Activated CD4-positive, alpha-beta T cell treated with anti-CD3 and anti-CD28 coated beads for 36 hours (primary cell): ENCODE measurements at regions not wholly inside any gene's neighbourhood (a gene's known extent, or its start where the extent isn't known, plus 50 kb on each side); places are given as distances from the start of the nearest gene placed in this dataset.
"Not testable (repeated sequence)": the region's sequence is repeated elsewhere in the genome, so short reads cannot be mapped to it uniquely, and the experiment has no call there.

Source experiments
- ATAC-seq: fragments of 200-7000 bp; cut with Tn5 transposase; one replicate; pipeline ENCODE4 v1.10.0; 2021; ENCODE audit warnings: mild to moderate bottlenecking, moderate library complexity
- CTCF ChIA-PET: fragments of 350-600 bp; sonication (Branson Sonifier 250); formaldehyde crosslinking; loops from one replicate; lab custom pipeline; 2021; ENCODE audit warnings: antibody characterized with exemption; lab: Charles Lee
- POLR2A ChIA-PET: fragments of 350-600 bp; sonication (Branson Sonifier 250); formaldehyde crosslinking; loops from one replicate; lab custom pipeline; 2021; ENCODE audit warnings: antibody characterized with exemption, inconsistent platforms; lab: Charles Lee
- DNase-seq: peaks from one replicate; pipeline ENCODE4 v3.0.0-alpha.2; 2020
- H3K27ac Mint-ChIP-seq: one replicate; pipeline ENCODE4 v1.8.0; 2021; ENCODE audit warnings: mixed read lengths
- H3K27me3 Mint-ChIP-seq: one replicate; pipeline ENCODE4 v1.8.0; 2021; ENCODE audit warnings: mixed read lengths
- H3K36me3 Mint-ChIP-seq: one replicate; pipeline ENCODE4 v1.8.0; 2021; ENCODE audit warnings: low read depth, mixed read lengths
- H3K4me1 Mint-ChIP-seq: one replicate; pipeline ENCODE4 v1.8.0; 2021; ENCODE audit warnings: mixed read lengths
- H3K4me3 Mint-ChIP-seq: one replicate; pipeline ENCODE4 v1.8.0; 2021; ENCODE audit warnings: mild to moderate bottlenecking, moderate library complexity, mixed read lengths
- H3K9me3 Mint-ChIP-seq: one replicate; pipeline ENCODE4 v1.8.0; 2021; ENCODE audit warnings: low read depth, mixed read lengths
- intact Hi-C, 2 experiments: fragments of 100-400 bp; cut with DNase I in 1 of 2; cut with micrococcal nuclease in 1 of 2; formaldehyde crosslinking; loops; one replicate each; pipeline versions ENCODE4 v1.14.2 to v1.15.1; 2022 to 2024; cut with DNase I, micrococcal nuclease

GRCh38 chr1:157249326-157249725, 111.1 kb upstream of the ETV3 start:
- ATAC-seq (peak; percentile 42), DNase-seq (no peak)
- Mint-ChIP-seq H3K36me3 (no peaks in the 10 kb centered on the region), H3K4me1 (no peaks in the 10 kb centered on the region), H3K4me3 (no peak overlapping the region), H3K27ac (no peak overlapping the region), H3K27me3 (peaks cover 46% of the 10 kb centered on the region), H3K9me3 (no peaks in the 10 kb centered on the region)
- POLR2A ChIA-PET: no interaction called here
- intact Hi-C loops: no loop called here
- CTCF ChIA-PET: no interaction called here

DNA sequence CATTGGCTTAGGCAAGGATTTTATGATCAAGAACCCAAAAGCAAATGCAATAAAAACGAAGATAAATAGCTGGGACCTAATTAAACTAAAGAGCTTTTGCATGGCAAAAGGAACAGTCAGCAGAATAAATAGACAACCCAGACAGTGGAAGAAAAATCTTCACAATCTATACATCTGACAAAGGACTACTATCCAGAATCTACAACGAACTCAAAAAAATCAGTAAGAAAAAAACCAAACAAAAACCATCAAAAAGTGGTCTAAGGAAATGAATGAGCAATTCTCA, 109.5 kb upstream of the ETV3 start:
- DNase-seq, H3K4me1 Mint-ChIP-seq, CTCF ChIA-PET, H3K27ac Mint-ChIP-seq, H3K4me3 Mint-ChIP-seq, intact Hi-C loops, H3K36me3 Mint-ChIP-seq, H3K9me3 Mint-ChIP-seq, ATAC-seq, POLR2A ChIA-PET: not testable (repeated sequence)
- H3K27me3 Mint-ChIP-seq: peaks cover 41% of the 10 kb centered on the region

- H3K27ac Mint-ChIP-seq: no peak overlapping the region
- peaks cover 41% of the 10 kb centered on the region for H3K27me3 Mint-ChIP-seq
- DNase-seq: no peak
- no peaks in the 10 kb centered on the region for H3K36me3 Mint-ChIP-seq
- H3K9me3 Mint-ChIP-seq: peaks cover 2% of the 10 kb centered on the region
- H3K4me1 Mint-ChIP-seq: no peaks in the 10 kb centered on the region
- no peak overlapping the region for H3K4me3 Mint-ChIP-seq
- CTCF ChIA-PET: no interaction called here
- intact Hi-C loops: no loop called here
- no peak for ATAC-seq
- POLR2A ChIA-PET: no interaction called here
Measured at GRCh38 chr1:157247005-157247763, 109.0 kb upstream of the ETV3 start.

DNA sequence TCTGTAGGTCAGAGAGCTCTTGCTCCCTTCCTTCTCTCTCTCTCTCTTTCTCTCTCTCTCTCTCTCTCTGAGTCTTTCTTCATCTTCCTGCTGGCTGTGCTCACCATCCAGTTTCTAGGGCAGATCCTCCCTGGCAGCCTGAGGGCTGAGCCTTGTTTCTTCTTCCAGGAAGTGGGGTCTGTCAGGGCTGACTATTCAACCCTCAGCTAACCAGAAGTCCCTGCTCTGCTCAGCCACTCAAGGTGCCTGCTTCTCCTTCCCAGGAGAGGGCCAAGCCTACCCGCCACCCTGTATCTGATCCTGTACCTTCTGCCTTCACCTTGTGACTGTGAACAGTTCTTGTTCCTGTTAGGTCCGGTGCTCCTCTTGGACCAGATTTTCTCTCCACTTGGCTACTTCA, 107.6 kb upstream of the ETV3 start:
- Mint-ChIP-seq H3K36me3 (no peaks in the 10 kb centered on the region), H3K27me3 (peaks cover 39% of the 10 kb centered on the region), H3K4me1 (no peaks in the 10 kb centered on the region), H3K9me3 (peaks cover 2% of the 10 kb centered on the region), H3K4me3 (no peak overlapping the region), H3K27ac (no peak overlapping the region)
- ATAC-seq: no peak
- ChIA-PET CTCF (no interaction called here), POLR2A (no interaction called here)
- intact Hi-C loops: no loop called here
- DNase-seq: no peak

GRCh38 chr1:157241185-157241538, 103.0 kb upstream of the ETV3 start:
- Mint-ChIP-seq H3K9me3 (peaks cover 2% of the 10 kb centered on the region), H3K4me3 (no peak overlapping the region), H3K4me1 (no peaks in the 10 kb centered on the region), H3K27ac (no peak overlapping the region), H3K27me3 (peaks cover 21% of the 10 kb centered on the region), H3K36me3 (no peaks in the 10 kb centered on the region)
- no peak for DNase-seq
- POLR2A ChIA-PET: no interaction called here
- CTCF ChIA-PET: interaction anchor here (0.8 kb wide), 1 partner anchor 126 kb away, joined by 3 read pairs; no protein-coding TSS in a partner anchor
- ATAC-seq: no peak
- intact Hi-C loops: no loop called here

DNA sequence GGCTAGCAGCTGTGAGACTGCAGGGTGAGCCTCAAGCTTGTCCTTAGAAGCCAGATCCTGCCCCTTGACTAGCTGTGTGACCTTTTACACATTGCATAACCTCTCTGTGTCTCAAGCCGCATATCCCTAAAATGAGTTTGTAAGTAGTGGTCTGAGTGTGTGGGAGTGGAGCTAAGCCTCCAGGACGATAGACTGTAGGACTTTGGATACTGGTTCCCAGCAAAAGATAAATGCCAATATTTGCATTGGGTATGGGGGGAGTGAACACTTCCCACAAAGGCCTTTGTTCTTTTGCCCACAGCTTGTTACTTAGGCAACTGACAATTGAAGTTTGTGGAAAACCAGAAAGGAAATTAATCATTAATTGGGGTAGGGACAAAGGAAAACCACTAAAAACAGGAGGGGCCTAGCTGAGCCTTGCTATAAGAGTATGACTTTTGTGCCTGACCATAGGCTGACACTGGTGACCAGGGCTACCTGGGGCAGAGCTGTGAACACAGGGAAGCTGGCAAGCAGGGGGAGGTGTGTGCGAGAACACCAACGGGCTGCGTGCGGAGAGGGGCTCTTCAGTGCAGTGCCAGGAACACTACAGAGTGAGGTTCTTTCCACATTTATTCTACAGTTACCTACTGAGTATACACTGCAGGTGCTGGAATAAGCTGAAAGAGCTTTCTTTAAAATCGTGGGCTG, 102.4 kb upstream of the ETV3 start:
- Mint-ChIP-seq H3K4me1 (no peaks in the 10 kb centered on the region), H3K27me3 (peaks cover 16% of the 10 kb centered on the region), H3K36me3 (no peaks in the 10 kb centered on the region), H3K9me3 (peaks cover 2% of the 10 kb centered on the region), H3K4me3 (no peak overlapping the region), H3K27ac (no peak overlapping the region)
- DNase-seq: no peak
- ATAC-seq: no peak
- ChIA-PET CTCF (interaction anchor here (0.5 to 1.8 kb wide), 2 partner anchors 44 to 112 kb away, joined by 4 read pairs; no protein-coding TSS in a partner anchor), POLR2A (no interaction called here)
- intact Hi-C loops: no loop called here

- DNase-seq (no peak), ATAC-seq (no peak)
- POLR2A ChIA-PET: no interaction called here
- CTCF ChIA-PET: interaction anchor here (0.5 to 1.8 kb wide), 3 partner anchors 30 to 113 kb away, joined by 4 to 5 read pairs (median 4); no protein-coding TSS in a partner anchor
- intact Hi-C loops: no loop called here
- H3K27me3 Mint-ChIP-seq: peaks cover 11% of the 10 kb centered on the region
- H3K4me3 Mint-ChIP-seq: no peak overlapping the region
- H3K27ac Mint-ChIP-seq: no peak overlapping the region
- H3K36me3 Mint-ChIP-seq: no peaks in the 10 kb centered on the region
- peaks cover 2% of the 10 kb centered on the region for H3K9me3 Mint-ChIP-seq
- no peaks in the 10 kb centered on the region for H3K4me1 Mint-ChIP-seq
Measured at GRCh38 chr1:157239936-157240335, 101.7 kb upstream of the ETV3 start.

GRCh38 chr1:157238585-157238984, 100.4 kb upstream of the ETV3 start:
- POLR2A ChIA-PET: no interaction called here
- intact Hi-C loops: no loop called here
- DNase-seq (no peak), ATAC-seq (no peak)
- H3K4me3 Mint-ChIP-seq: no peak overlapping the region
- H3K4me1 Mint-ChIP-seq: no peaks in the 10 kb centered on the region
- no peaks in the 10 kb centered on the region for H3K36me3 Mint-ChIP-seq
- no peak overlapping the region for H3K27ac Mint-ChIP-seq
- CTCF ChIA-PET: no interaction called here
- peaks cover 2% of the 10 kb centered on the region for H3K9me3 Mint-ChIP-seq
- H3K27me3 Mint-ChIP-seq: peaks cover 8% of the 10 kb centered on the region

DNA sequence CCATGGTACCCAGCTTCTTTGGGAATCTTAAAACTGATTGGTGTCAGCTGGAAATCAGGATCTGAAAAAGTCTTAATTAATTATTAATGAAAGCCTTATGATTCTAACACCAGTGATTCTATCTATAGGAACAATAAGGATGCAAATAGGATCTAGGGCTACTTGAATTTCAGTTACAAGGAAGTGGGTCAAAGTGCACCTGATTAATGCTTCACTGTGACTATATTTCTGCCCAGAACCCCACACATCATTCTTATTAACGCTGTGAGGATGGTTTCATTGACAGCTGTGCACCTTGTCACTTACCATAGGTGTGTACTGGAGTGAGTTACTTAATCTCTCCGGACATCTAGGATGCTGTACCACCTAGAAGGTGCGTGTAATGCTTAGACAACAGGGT, 99.8 kb upstream of the ETV3 start:
- no peak for ATAC-seq
- H3K27me3 Mint-ChIP-seq: peaks cover 5% of the 10 kb centered on the region
- DNase-seq: no peak
- CTCF ChIA-PET: no interaction called here
- no peaks in the 10 kb centered on the region for H3K36me3 Mint-ChIP-seq
- intact Hi-C loops: no loop called here
- no peak overlapping the region for H3K27ac Mint-ChIP-seq
- H3K9me3 Mint-ChIP-seq: no peaks in the 10 kb centered on the region
- no peaks in the 10 kb centered on the region for H3K4me1 Mint-ChIP-seq
- POLR2A ChIA-PET: no interaction called here
- H3K4me3 Mint-ChIP-seq: no peak overlapping the region

- H3K27ac Mint-ChIP-seq: no peak overlapping the region
- H3K36me3 Mint-ChIP-seq: no peaks in the 10 kb centered on the region
- ChIA-PET CTCF (no interaction called here), POLR2A (no interaction called here)
- H3K27me3 Mint-ChIP-seq: peaks cover 5% of the 10 kb centered on the region
- no peaks in the 10 kb centered on the region for H3K9me3 Mint-ChIP-seq
- intact Hi-C loops: no loop called here
- no peak for ATAC-seq
- DNase-seq: no peak
- no peaks in the 10 kb centered on the region for H3K4me1 Mint-ChIP-seq
- no peak overlapping the region for H3K4me3 Mint-ChIP-seq
Measured at GRCh38 chr1:157237522-157237921, 99.3 kb upstream of the ETV3 start.

DNA sequence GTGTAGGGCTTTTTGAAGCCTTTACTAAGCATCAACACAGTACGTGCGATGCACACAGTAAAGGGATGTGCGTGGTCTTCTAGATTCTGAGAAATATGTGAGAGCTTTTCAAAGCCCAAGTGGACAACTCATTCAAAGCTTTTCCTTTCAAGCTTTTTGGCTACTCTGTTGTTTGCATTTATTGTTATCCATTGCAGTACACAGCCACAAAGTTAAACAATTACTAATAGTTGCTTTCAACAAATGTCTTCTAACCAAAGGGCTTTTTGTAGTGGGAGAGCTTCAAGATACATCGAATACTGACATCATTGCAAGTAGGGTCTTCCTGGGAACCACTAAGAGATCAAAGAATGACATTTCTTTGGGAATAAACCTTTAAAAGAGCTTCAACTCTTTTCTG, 97.9 kb upstream of the ETV3 start:
- DNase-seq (no peak), ATAC-seq (no peak)
- CTCF ChIA-PET: no interaction called here
- no peak overlapping the region for H3K27ac Mint-ChIP-seq
- POLR2A ChIA-PET: no interaction called here
- H3K4me1 Mint-ChIP-seq: no peaks in the 10 kb centered on the region
- no peaks in the 10 kb centered on the region for H3K36me3 Mint-ChIP-seq
- no peak overlapping the region for H3K4me3 Mint-ChIP-seq
- H3K9me3 Mint-ChIP-seq: no peaks in the 10 kb centered on the region
- intact Hi-C loops: no loop called here
- peaks cover 5% of the 10 kb centered on the region for H3K27me3 Mint-ChIP-seq

GRCh38 chr1:157235307-157235706, 97.1 kb upstream of the ETV3 start:
- H3K36me3 Mint-ChIP-seq: no peaks in the 10 kb centered on the region
- DNase-seq (no peak), ATAC-seq (no peak)
- no peaks in the 10 kb centered on the region for H3K9me3 Mint-ChIP-seq
- H3K27ac Mint-ChIP-seq: no peak overlapping the region
- ChIA-PET POLR2A (no interaction called here), CTCF (no interaction called here)
- no peaks in the 10 kb centered on the region for H3K4me1 Mint-ChIP-seq
- no peak overlapping the region for H3K4me3 Mint-ChIP-seq
- peaks cover 8% of the 10 kb centered on the region for H3K27me3 Mint-ChIP-seq
- intact Hi-C loops: no loop called here
